Type B pancreatic cell (in vitro differentiated cells): ENCODE measurements at regions not wholly inside any gene's neighbourhood (a gene's known extent, or its start where the extent isn't known, plus 50 kb on each side); places are given as distances from the start of the nearest gene placed in this dataset.
"Not testable (repeated sequence)": the region's sequence is repeated elsewhere in the genome, so short reads cannot be mapped to it uniquely, and the experiment has no call there.

Source experiments
- DNase-seq: peaks from one replicate; pipeline ENCODE4 v3.0.0; 2021; ENCODE audit warnings: mixed read lengths; ENCODE audit not compliant: unreplicated experiment; ENCODE audit errors: extremely low spot score
- H3K27ac Mint-ChIP-seq: 2 replicates; pipeline ENCODE4 v1.8.0; 2021; ENCODE audit warnings: mild to moderate bottlenecking, mixed read lengths
- H3K27me3 Mint-ChIP-seq: 2 replicates; pipeline ENCODE4 v1.8.0; 2021; ENCODE audit warnings: mixed read lengths
- H3K36me3 Mint-ChIP-seq: 2 replicates; pipeline ENCODE4 v1.8.0; 2021; ENCODE audit warnings: mixed read lengths
- H3K4me1 Mint-ChIP-seq: one replicate; pipeline ENCODE4 v1.8.0; 2021; ENCODE audit warnings: mixed read lengths; ENCODE audit not compliant: unreplicated experiment
- H3K4me3 Mint-ChIP-seq: 2 replicates; pipeline ENCODE4 v1.8.0; 2021; ENCODE audit warnings: mild to moderate bottlenecking, mixed read lengths
- H3K9me3 Mint-ChIP-seq: 2 replicates; pipeline ENCODE4 v1.8.0; 2021; ENCODE audit warnings: mixed read lengths
- TF ChIP-seq, protein P1 (sequence below): fragments of 200-600 bp; sonication (generic); conservative IDR thresholded peaks from 2 replicates; pipeline ENCODE4 v1.5.0; 2021; ENCODE audit warnings: antibody characterized with exemption, mild to moderate bottlenecking

DNA sequence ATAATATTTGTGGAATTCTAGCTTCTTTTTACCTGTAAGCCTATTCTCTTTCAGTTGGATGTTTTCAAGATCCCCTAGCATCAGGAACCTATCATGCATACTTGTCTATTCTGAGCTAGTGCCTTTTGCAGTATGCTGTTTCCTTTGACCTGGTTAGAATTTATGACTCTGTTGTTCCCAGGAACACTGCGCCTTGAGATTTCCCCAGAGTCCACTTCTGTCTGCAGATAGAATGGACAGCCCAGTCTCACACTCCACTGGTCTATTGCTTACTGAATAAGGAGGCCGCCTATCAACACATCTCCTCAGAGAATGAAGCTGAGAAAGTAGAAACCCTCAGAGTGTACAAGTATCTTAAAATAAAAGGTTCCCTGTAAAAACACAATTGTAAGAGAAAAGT lies 465.1 kb upstream of the GALNTL6 start:
- no peaks in the 10 kb centered on the region for H3K36me3 Mint-ChIP-seq
- no peaks in the 10 kb centered on the region for H3K9me3 Mint-ChIP-seq
- TF ChIP-seq, protein P1, sequence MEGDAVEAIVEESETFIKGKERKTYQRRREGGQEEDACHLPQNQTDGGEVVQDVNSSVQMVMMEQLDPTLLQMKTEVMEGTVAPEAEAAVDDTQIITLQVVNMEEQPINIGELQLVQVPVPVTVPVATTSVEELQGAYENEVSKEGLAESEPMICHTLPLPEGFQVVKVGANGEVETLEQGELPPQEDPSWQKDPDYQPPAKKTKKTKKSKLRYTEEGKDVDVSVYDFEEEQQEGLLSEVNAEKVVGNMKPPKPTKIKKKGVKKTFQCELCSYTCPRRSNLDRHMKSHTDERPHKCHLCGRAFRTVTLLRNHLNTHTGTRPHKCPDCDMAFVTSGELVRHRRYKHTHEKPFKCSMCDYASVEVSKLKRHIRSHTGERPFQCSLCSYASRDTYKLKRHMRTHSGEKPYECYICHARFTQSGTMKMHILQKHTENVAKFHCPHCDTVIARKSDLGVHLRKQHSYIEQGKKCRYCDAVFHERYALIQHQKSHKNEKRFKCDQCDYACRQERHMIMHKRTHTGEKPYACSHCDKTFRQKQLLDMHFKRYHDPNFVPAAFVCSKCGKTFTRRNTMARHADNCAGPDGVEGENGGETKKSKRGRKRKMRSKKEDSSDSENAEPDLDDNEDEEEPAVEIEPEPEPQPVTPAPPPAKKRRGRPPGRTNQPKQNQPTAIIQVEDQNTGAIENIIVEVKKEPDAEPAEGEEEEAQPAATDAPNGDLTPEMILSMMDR, result no peak
- H3K27ac Mint-ChIP-seq, result no peak overlapping the region
- H3K4me3 Mint-ChIP-seq, result no peak overlapping the region
- no peaks in the 10 kb centered on the region for H3K4me1 Mint-ChIP-seq
- DNase-seq, result no peak
- no peaks in the 10 kb centered on the region for H3K27me3 Mint-ChIP-seq

DNA sequence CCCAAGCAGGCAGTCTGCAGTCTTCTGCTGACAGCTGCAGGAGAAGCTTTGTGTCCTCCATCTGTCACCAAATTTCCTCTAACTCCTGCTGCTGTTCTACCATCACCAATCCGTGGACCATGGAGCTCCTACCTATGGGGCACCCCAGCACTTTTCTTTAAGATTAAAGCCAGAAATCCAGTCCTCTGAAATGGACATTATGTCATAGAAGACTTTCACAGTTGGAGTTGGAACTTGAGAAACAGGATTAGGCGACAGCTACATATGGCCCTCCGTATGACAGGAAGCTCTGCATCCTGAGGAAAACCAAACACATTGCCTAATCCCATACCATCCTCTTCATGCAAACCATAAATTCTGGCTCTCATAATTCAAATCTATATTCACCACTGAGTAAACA lies 470.6 kb upstream of the GALNTL6 start:
- no peaks in the 10 kb centered on the region for H3K27me3 Mint-ChIP-seq
- H3K36me3 Mint-ChIP-seq, result no peaks in the 10 kb centered on the region
- H3K27ac Mint-ChIP-seq, result no peak overlapping the region
- H3K4me3 Mint-ChIP-seq, result no peak overlapping the region
- H3K9me3 Mint-ChIP-seq, result no peaks in the 10 kb centered on the region
- DNase-seq, result no peak
- TF ChIP-seq, protein P1, result no peak
- no peaks in the 10 kb centered on the region for H3K4me1 Mint-ChIP-seq

DNA sequence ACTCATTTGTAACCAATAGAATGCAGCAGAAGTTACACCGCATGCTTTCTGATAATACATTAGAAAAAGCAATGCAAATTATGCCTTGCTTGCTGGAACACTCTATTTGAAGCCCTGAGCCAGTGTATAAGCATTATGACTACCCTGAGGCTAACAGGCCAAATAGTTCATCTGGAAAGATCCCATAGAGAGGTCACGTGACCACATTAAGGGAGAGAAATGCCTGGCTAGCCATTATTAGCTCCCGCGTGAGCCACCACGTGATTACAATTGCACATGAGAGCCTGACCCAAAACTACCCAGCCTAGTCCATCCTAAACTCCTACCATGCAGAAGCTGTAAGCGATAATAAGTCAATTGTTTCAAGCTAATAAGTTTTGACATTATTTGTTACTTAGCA lies 472.9 kb upstream of the GALNTL6 start:
- Mint-ChIP-seq H3K4me1 (no peaks in the 10 kb centered on the region), H3K36me3 (no peaks in the 10 kb centered on the region), H3K27me3 (no peaks in the 10 kb centered on the region), H3K9me3 (no peaks in the 10 kb centered on the region), H3K4me3 (no peak overlapping the region), H3K27ac (no peak overlapping the region)
- no peak for DNase-seq
- TF ChIP-seq, protein P1, result no peak

DNA sequence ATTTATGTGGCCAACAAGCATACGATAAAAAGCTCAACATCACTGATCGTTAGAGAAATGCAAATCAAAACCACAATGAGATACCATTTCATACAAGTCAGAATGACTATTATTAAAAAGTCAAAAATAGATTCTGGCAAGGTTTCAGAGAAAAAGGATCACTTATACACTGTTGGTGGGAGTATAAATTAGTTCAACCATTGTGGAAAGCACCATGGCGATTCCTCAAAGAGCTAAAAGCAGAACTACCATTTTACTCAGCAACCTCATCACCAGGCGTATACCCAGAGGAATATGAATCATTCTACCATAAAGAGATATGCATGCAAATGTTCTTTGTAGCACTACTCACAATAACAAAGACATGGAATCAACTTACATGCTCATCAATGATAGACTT lies 478.7 kb upstream of the GALNTL6 start:
- Mint-ChIP-seq H3K4me1 (no peaks in the 10 kb centered on the region), H3K27me3 (no peaks in the 10 kb centered on the region), H3K4me3 (no peak overlapping the region), H3K27ac (no peak overlapping the region), H3K36me3 (no peaks in the 10 kb centered on the region), H3K9me3 (no peaks in the 10 kb centered on the region)
- TF ChIP-seq, protein P1, result no peak
- DNase-seq, result no peak

DNA sequence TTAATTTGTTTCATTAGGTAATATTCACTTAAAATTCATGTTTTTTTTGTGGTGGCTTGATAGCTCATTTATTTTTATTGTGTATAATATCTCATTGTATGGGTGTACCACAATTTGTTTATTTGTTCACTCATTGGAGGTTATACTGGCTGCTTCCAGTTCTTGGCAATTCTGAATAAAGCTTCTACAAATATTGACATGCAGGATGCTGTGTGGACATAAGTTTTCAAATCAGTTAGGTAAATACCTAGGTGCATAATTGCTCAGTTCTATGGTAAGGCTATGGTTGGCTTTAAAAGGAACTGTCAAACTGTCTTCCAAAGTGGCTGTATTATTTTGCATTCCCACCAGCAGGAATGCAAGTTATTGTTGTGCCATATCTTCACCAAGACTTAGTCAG lies 504.5 kb upstream of the GALNTL6 start:
- H3K27me3 Mint-ChIP-seq, result no peaks in the 10 kb centered on the region
- no peaks in the 10 kb centered on the region for H3K4me1 Mint-ChIP-seq
- TF ChIP-seq, protein P1, result no peak
- no peak overlapping the region for H3K27ac Mint-ChIP-seq
- no peaks in the 10 kb centered on the region for H3K9me3 Mint-ChIP-seq
- H3K4me3 Mint-ChIP-seq, result no peak overlapping the region
- no peaks in the 10 kb centered on the region for H3K36me3 Mint-ChIP-seq
- no peak for DNase-seq

DNA sequence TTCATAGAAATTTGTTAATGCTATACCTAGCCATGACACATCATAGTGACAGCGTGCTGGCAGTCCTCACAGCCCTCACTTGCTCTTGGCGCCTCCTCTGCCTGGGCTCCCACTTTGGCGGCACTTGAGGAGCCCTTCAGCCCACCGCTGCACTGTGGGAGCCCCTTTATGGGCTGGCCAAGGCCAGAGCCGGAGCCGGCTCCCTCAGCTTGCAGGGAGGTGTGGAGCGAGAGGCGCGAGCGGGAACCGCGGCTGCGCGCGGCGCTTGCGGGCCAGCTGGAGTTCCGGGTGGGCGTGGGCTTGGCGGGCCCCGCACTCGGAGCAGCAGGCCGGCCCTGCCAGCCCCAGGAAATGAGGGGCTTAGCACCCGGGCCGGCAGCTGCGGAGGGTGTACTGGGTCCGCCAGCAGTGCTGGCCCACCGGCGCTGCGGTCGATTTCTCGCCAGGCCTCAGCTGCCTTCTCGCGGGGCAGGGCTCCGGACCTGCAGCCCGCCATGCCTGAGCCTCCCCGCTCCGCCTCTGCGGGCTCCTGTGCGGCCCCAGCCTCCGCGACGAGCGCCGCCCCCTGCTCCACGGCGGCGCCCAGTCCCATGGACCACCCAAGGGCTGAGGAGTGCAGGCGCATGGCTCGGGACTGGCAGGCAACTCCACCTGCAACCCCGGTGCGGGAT lies 515.0 kb upstream of the GALNTL6 start:
- not testable (repeated sequence) for H3K4me3 Mint-ChIP-seq, H3K27ac Mint-ChIP-seq, H3K27me3 Mint-ChIP-seq, H3K4me1 Mint-ChIP-seq, H3K9me3 Mint-ChIP-seq, DNase-seq, H3K36me3 Mint-ChIP-seq
